ENCODE measurements at regions not wholly inside any gene's neighbourhood (a gene's known extent, or its start where the extent isn't known, plus 50 kb on each side); places are given as distances from the start of the nearest gene placed in this dataset. TPM values are rescaled to one million over a fixed set of nuclear protein-coding genes. Genes with fewer than 3 reads are reported as not detected.

Small RNA genes lying in the stretch of these regions (small RNA-seq; reads per million reads assigned to genes)
- gene RF00019 (ENCODE audit: insufficient read depth) (not detected), gene RNU6-40P (ENCODE audit: insufficient read depth) (not detected)

All from mesendoderm (in vitro differentiated cells).